SK-N-SH (cell line): ENCODE measurements at regions not wholly inside any gene's neighbourhood (a gene's known extent, or its start where the extent isn't known, plus 50 kb on each side); places are given as distances from the start of the nearest gene placed in this dataset.

Experiments
- CTCF ChIA-PET: fragments of 300-600, 350-600 bp; formaldehyde crosslinking; extraction: SDS; loops from one replicate; lab custom pipeline; 2021; lab: Yijun Ruan, JAX
- POLR2A ChIA-PET: fragments of 350-600 bp; sonication (Branson Sonifier 250); formaldehyde crosslinking; extraction: SDS; loops from one replicate; lab custom pipeline; 2020; ENCODE audit warnings: antibody characterized with exemption, inconsistent platforms; lab: Yijun Ruan, JAX
- DNase-seq: peaks from one replicate; pipeline ENCODE4 v3.0.0; 2012
- H2AFZ ChIP-seq: fragments of 200-600 bp; sonication (generic); 2 replicates; pipeline ENCODE4 v1.8.1; 2016; ENCODE audit warnings: antibody characterized with exemption, mild to moderate bottlenecking, low read depth
- H3F3A ChIP-seq: fragments of 200-600 bp; sonication (generic); replicated peaks from 2 replicates; pipeline ENCODE3; 2016; ENCODE audit warnings: antibody characterized with exemption, mild to moderate bottlenecking; ENCODE audit not compliant: insufficient read depth
- H3K27ac ChIP-seq, 2 experiments: fragments of 200-500 bp in 1 of 2; fragments of 200-600 bp in 1 of 2; sonication (Bioruptor generic) in 1 of 2; sonication (generic), shearing (Covaris generic) in 1 of 2; 2 replicates each; pipeline versions ENCODE4 v1.5.1 to v1.6.1; 2014 to 2016; ENCODE audit warnings: low read depth in 2 of 2, inconsistent platforms in 1 of 2, low read length in 1 of 2, mild to moderate bottlenecking in 1 of 2, mixed read lengths in 1 of 2
- H3K27me3 ChIP-seq: fragments of 200-600 bp; sonication (generic), shearing (Covaris generic); 2 replicates; pipeline ENCODE4 v1.6.1; 2016; ENCODE audit warnings: mixed run types; ENCODE audit not compliant: insufficient read depth
- H3K36me3 ChIP-seq, 2 experiments: fragments of 200-500 bp in 1 of 2; fragments of 200-600 bp in 1 of 2; sonication (Bioruptor generic) in 1 of 2; sonication (generic) in 1 of 2; replicated peaks in 1 of 2; 2 replicates each; pipeline versions ENCODE3 to v1.5.1; 2014 to 2016; ENCODE audit warnings: low read length in 1 of 2, mild to moderate bottlenecking in 1 of 2; ENCODE audit not compliant: insufficient read depth in 2 of 2, control insufficient read depth in 1 of 2
- H3K4me1 ChIP-seq, 2 experiments: fragments of 200-500 bp in 1 of 2; fragments of 200-600 bp in 1 of 2; sonication (Bioruptor generic) in 1 of 2; sonication (generic), shearing (Covaris generic) in 1 of 2; 2 replicates each; pipeline versions ENCODE4 v1.5.1 to v1.6.1; 2014 to 2016; ENCODE audit warnings: low read depth in 1 of 2, low read length in 1 of 2, mixed run types in 1 of 2; ENCODE audit not compliant: insufficient read depth in 2 of 2, control insufficient read depth in 1 of 2
- H3K4me2 ChIP-seq: fragments of 200-600 bp; sonication (generic), shearing (Covaris generic); 2 replicates; pipeline ENCODE4 v1.6.1; 2017; ENCODE audit warnings: mixed run types
- H3K4me3 ChIP-seq, 2 experiments: fragments of 200-500 bp in 1 of 2; fragments of 200-600 bp in 1 of 2; sonication (Bioruptor generic) in 1 of 2; sonication (generic), shearing (Covaris generic) in 1 of 2; 2 replicates each; pipeline versions ENCODE4 v1.5.1 to v1.8.1; 2014 to 2016; ENCODE audit warnings: low read depth in 2 of 2, inconsistent platforms in 1 of 2, low read length in 1 of 2, mild to moderate bottlenecking in 1 of 2, mixed read lengths in 1 of 2, moderate library complexity in 1 of 2
- H3K79me2 ChIP-seq: fragments of 200-600 bp; sonication (generic); 2 replicates; pipeline ENCODE4 v1.8.1; 2017; ENCODE audit warnings: mild to moderate bottlenecking; ENCODE audit not compliant: insufficient read depth
- H3K9ac ChIP-seq: fragments of 200-600 bp; sonication (generic); 2 replicates; pipeline ENCODE4 v1.6.1; 2017; ENCODE audit warnings: mixed run types
- H3K9me2 ChIP-seq: fragments of 200-600 bp; sonication (generic); 2 replicates; pipeline ENCODE4 v1.6.1; 2017; ENCODE audit warnings: mixed run types
- H3K9me3 ChIP-seq: fragments of 200-600 bp; sonication (generic); 2 replicates; pipeline ENCODE4 v1.6.1; 2017; ENCODE audit warnings: mixed run types, mild to moderate bottlenecking, moderate library complexity
- H4K20me1 ChIP-seq: fragments of 200-600 bp; sonication (generic); 2 replicates; pipeline ENCODE4 v1.6.1; 2017; ENCODE audit warnings: mild to moderate bottlenecking, mixed run types; ENCODE audit not compliant: insufficient read depth
- CHD2 ChIP-seq: fragments of 150-350 bp; IDR thresholded peaks from 2 replicates; pipeline ENCODE4 v1.6.1; 2018; ENCODE audit warnings: low read length; ENCODE audit not compliant: partially characterized antibody
- EP300 ChIP-seq, 2 experiments: IDR thresholded peaks; 2 replicates each; pipeline versions ENCODE4 v1.4.0 to v1.6.1; 2012; ENCODE audit warnings: borderline replicate concordance in 1 of 2, low read depth in 1 of 2, low read length in 1 of 2
- EZH2phosphoT487 ChIP-seq: fragments of 200-600 bp; sonication (generic); IDR thresholded peaks from 2 replicates; pipeline ENCODE4 v1.6.1; 2017; ENCODE audit warnings: low read depth, mixed run types, mild to moderate bottlenecking, antibody characterized with exemption, moderate library complexity, borderline replicate concordance
- FOSL2 ChIP-seq: IDR thresholded peaks from 2 replicates; pipeline ENCODE4 v1.4.0; 2012; ENCODE audit warnings: low read depth, mild to moderate bottlenecking, moderate library complexity, borderline replicate concordance
- FOXJ3 ChIP-seq: sonication (generic); formaldehyde crosslinking; IDR thresholded peaks from 2 replicates; pipeline ENCODE4 v1.5.1; 2020; ENCODE audit warnings: mild to moderate bottlenecking, missing genetic modification reagents
- FOXM1 ChIP-seq: IDR thresholded peaks from 2 replicates; pipeline ENCODE4 v1.4.0; 2012; ENCODE audit warnings: low read depth, mild to moderate bottlenecking
- GABPA ChIP-seq: IDR thresholded peaks from 2 replicates; pipeline ENCODE4 v1.4.0; 2012; ENCODE audit warnings: low read depth, mild to moderate bottlenecking
- JUND ChIP-seq: IDR thresholded peaks from 2 replicates; pipeline ENCODE4 v1.4.0; 2012
- POLR2AphosphoS5 ChIP-seq: IDR thresholded peaks from 2 replicates; pipeline ENCODE4 v1.6.1; 2012; ENCODE audit warnings: low read depth, low read length
- RAD21 ChIP-seq: IDR thresholded peaks from 2 replicates; pipeline ENCODE4 v1.6.1; 2012; ENCODE audit warnings: mild to moderate bottlenecking, low read length
- RXRA ChIP-seq: IDR thresholded peaks from 2 replicates; pipeline ENCODE4 v1.4.0; 2012; ENCODE audit warnings: low read depth, mild to moderate bottlenecking, borderline replicate concordance
- TAF1 ChIP-seq: IDR thresholded peaks from 2 replicates; pipeline ENCODE4 v1.6.1; 2012; ENCODE audit warnings: low read depth, mild to moderate bottlenecking, low read length, moderate library complexity, borderline replicate concordance
- TCF12 ChIP-seq: IDR thresholded peaks from 2 replicates; pipeline ENCODE4 v1.4.0; 2012
- YY1 ChIP-seq: IDR thresholded peaks from 2 replicates; pipeline ENCODE4 v1.4.0; 2012; ENCODE audit warnings: low read depth, mild to moderate bottlenecking
- WGBS: methylation state at CpG from one replicate; pipeline ENCODE4 v1.1.6; 2017; ENCODE audit warnings: low lambda C conversion rate; 5-methylcytosine and 5-hydroxymethylcytosine counted together
- TF ChIP-seq, protein P1 (sequence below): IDR thresholded peaks from 2 replicates; pipeline ENCODE4; 2012
- TF ChIP-seq, protein P2 (sequence below): fragments of 150-350 bp; IDR thresholded peaks from 2 replicates; pipeline ENCODE4 v1.6.1; 2016; ENCODE audit warnings: mild to moderate bottlenecking, low read depth, low read length
- TF ChIP-seq, protein P3 (sequence below): fragments of 200-600 bp; sonication (generic); IDR thresholded peaks from 2 replicates; pipeline ENCODE4 v1.6.1; 2017; ENCODE audit warnings: antibody characterized with exemption, mild to moderate bottlenecking, moderate library complexity
- TF ChIP-seq, protein P4 (sequence below): IDR thresholded peaks from 2 replicates; pipeline ENCODE4 v1.4.0; 2012; ENCODE audit warnings: low read depth, borderline replicate concordance

DNA sequence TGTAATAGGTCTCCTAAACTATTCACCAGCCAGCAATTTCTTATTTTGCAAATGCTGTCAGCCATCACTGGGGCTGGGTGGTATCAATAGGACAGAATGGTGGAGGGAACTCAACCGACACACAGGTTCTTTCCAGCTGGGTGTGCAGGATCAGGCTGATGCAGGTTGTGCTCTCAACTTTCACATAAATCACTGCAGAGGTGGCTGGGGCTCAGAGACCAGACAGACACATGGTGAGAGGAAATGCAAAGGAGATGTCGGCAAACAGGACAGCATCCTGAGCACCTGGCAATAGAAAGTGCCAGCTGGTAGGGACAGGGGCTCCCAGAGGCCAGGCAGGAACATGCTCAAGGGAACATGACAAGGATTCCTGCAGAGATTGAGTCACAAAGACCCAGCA lies 254.9 kb downstream of the SOD2 start:
- DNase-seq: no peak
- TF ChIP-seq, protein P1, sequence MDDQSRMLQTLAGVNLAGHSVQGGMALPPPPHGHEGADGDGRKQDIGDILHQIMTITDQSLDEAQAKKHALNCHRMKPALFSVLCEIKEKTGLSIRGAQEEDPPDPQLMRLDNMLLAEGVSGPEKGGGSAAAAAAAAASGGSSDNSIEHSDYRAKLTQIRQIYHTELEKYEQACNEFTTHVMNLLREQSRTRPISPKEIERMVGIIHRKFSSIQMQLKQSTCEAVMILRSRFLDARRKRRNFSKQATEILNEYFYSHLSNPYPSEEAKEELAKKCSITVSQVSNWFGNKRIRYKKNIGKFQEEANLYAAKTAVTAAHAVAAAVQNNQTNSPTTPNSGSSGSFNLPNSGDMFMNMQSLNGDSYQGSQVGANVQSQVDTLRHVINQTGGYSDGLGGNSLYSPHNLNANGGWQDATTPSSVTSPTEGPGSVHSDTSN: no peak
- no peak for TF ChIP-seq YY1
- no peak for TF ChIP-seq FOSL2
- TF ChIP-seq, protein P2, sequence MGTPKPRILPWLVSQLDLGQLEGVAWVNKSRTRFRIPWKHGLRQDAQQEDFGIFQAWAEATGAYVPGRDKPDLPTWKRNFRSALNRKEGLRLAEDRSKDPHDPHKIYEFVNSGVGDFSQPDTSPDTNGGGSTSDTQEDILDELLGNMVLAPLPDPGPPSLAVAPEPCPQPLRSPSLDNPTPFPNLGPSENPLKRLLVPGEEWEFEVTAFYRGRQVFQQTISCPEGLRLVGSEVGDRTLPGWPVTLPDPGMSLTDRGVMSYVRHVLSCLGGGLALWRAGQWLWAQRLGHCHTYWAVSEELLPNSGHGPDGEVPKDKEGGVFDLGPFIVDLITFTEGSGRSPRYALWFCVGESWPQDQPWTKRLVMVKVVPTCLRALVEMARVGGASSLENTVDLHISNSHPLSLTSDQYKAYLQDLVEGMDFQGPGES: no peak
- no peak for TF ChIP-seq POLR2AphosphoS5
- no peak for TF ChIP-seq GABPA
- no peak for TF ChIP-seq JUND
- TF ChIP-seq TAF1: no peak
- no peak for TF ChIP-seq FOXJ3 (CRISPR knock-in tag)
- no peak for TF ChIP-seq FOXM1
- no peak for TF ChIP-seq TCF12
- TF ChIP-seq EP300 (IDR thresholded peaks at IDR 0.05; ENCODE audit: borderline replicate concordance in 1 of 2, low read depth in 1 of 2, low read length in 1 of 2): no peak
- TF ChIP-seq, protein P3, sequence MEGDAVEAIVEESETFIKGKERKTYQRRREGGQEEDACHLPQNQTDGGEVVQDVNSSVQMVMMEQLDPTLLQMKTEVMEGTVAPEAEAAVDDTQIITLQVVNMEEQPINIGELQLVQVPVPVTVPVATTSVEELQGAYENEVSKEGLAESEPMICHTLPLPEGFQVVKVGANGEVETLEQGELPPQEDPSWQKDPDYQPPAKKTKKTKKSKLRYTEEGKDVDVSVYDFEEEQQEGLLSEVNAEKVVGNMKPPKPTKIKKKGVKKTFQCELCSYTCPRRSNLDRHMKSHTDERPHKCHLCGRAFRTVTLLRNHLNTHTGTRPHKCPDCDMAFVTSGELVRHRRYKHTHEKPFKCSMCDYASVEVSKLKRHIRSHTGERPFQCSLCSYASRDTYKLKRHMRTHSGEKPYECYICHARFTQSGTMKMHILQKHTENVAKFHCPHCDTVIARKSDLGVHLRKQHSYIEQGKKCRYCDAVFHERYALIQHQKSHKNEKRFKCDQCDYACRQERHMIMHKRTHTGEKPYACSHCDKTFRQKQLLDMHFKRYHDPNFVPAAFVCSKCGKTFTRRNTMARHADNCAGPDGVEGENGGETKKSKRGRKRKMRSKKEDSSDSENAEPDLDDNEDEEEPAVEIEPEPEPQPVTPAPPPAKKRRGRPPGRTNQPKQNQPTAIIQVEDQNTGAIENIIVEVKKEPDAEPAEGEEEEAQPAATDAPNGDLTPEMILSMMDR: no peak
- no peak for TF ChIP-seq EZH2phosphoT487
- TF ChIP-seq RXRA: no peak
- no peak for TF ChIP-seq RAD21
- no peak for TF ChIP-seq CHD2
- TF ChIP-seq, protein P4, sequence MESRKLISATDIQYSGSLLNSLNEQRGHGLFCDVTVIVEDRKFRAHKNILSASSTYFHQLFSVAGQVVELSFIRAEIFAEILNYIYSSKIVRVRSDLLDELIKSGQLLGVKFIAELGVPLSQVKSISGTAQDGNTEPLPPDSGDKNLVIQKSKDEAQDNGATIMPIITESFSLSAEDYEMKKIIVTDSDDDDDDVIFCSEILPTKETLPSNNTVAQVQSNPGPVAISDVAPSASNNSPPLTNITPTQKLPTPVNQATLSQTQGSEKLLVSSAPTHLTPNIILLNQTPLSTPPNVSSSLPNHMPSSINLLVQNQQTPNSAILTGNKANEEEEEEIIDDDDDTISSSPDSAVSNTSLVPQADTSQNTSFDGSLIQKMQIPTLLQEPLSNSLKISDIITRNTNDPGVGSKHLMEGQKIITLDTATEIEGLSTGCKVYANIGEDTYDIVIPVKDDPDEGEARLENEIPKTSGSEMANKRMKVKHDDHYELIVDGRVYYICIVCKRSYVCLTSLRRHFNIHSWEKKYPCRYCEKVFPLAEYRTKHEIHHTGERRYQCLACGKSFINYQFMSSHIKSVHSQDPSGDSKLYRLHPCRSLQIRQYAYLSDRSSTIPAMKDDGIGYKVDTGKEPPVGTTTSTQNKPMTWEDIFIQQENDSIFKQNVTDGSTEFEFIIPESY: no peak
- peaks cover 5% of the 10 kb centered on the region; the same call in 1 of the 2 replicates for H3K27me3 ChIP-seq
- H2AFZ ChIP-seq: no peak overlapping the region
- no peak overlapping the region for H3K9ac ChIP-seq
- H3K4me2 ChIP-seq: no peak overlapping the region
- no peaks in the 10 kb centered on the region for H3K9me2 ChIP-seq
- H3K27ac ChIP-seq: no peak overlapping the region
- 0% methylated on average over 2 of the region's 2 CpGs for WGBS
- ChIA-PET POLR2A (no interaction called here), CTCF (interaction anchor here (1.6 kb wide), 1 partner anchor 186 kb away, joined by 4 read pairs; no protein-coding TSS in a partner anchor)
- H3K36me3 ChIP-seq: no peaks in the 10 kb centered on the region
- no peaks in the 10 kb centered on the region for H4K20me1 ChIP-seq
- H3F3A ChIP-seq: no peaks in the 10 kb centered on the region
- no peaks in the 10 kb centered on the region for H3K79me2 ChIP-seq
- H3K4me1 ChIP-seq: no peaks in the 10 kb centered on the region
- H3K9me3 ChIP-seq: no peaks in the 10 kb centered on the region
- no peak overlapping the region for H3K4me3 ChIP-seq
